GM13976 (cell line): ENCODE measurements at regions not wholly inside any gene's neighbourhood (a gene's known extent, or its start where the extent isn't known, plus 50 kb on each side); places are given as distances from the start of the nearest gene placed in this dataset.

Source experiments
- DNase-seq: peaks from one replicate; pipeline ENCODE4 v3.0.0; 2012; ENCODE audit warnings: low spot score
- CTCF ChIP-seq: IDR thresholded peaks from 2 replicates; pipeline ENCODE4 v1.5.1; 2012; ENCODE audit warnings: borderline replicate concordance, mild to moderate bottlenecking; ENCODE audit not compliant: insufficient read depth; ENCODE audit errors: extremely low read depth, missing control alignments, control extremely low read depth
- in situ Hi-C: fragments of 300-500 bp; cut with MboI; formaldehyde crosslinking; loops from one replicate; pipeline ENCODE4 v1.12.0; 2022; ENCODE audit warnings: low sequenced_read_pairs, mixed read lengths, inconsistent platforms; ENCODE audit not compliant: unreplicated experiment

GRCh38 chr10:83262434-83262833 lies 876.9 kb upstream of the GHITM start:
- no peak for DNase-seq
- TF ChIP-seq CTCF = no peak
- in situ Hi-C loops = no loop called here

DNA sequence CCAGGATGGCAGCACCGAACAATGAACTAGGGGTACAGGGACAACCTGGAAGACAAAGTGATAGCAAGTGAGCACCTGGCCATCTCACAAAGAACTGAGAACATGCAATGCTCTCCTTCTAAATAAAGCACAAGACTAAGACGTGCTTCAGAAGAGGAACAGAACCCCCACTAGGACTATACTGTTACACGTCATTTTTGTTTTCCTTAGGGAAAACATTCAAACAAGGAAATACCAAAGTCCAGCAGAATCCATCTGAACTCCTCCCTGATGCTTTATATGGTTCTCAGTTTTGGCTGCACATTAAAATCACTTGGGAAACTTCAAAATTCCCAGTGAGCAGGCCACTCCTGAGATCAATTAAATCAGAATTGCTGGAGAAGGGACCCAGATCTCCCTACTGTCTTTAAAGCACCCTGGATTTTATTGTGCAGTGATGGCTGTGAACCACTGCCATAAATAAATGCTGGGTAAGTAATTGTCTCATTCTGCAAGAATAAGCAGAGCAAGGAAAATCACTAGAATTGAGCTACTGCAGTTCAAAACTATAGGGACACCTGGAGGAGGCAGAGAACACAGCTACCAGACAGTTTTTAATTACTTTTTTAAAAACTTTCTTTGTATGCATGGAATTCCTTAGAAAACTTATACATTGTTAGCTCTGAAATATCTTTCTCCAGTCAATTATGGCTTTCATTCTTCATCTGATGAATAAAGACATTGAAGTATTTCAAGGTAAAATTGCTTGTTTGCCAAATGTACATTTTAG lies 866.5 kb upstream of the GHITM start:
- in situ Hi-C loops = no loop called here
- TF ChIP-seq CTCF = no peak
- DNase-seq = no peak

DNA sequence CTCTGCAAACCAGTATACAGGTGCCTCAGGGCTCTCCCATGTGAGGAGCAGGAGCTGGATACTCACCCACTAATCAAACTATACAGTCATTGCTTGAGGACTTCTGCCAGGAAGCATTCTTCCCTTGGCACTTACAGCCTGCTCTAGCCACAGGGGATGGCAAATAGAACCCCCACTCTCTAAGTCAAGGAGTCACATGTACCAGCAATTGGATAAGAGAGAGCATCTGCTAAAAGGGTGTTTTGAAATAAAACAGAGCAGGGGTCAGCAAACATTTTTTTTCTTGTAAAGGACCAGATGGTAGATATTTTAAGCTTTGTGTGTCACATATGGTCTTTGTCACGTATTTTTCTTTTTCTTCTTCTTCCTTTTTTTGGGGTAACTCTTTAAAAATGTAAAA lies 865.2 kb upstream of the GHITM start:
- no peak for DNase-seq
- no peak for TF ChIP-seq CTCF
- in situ Hi-C loops = no loop called here

DNA sequence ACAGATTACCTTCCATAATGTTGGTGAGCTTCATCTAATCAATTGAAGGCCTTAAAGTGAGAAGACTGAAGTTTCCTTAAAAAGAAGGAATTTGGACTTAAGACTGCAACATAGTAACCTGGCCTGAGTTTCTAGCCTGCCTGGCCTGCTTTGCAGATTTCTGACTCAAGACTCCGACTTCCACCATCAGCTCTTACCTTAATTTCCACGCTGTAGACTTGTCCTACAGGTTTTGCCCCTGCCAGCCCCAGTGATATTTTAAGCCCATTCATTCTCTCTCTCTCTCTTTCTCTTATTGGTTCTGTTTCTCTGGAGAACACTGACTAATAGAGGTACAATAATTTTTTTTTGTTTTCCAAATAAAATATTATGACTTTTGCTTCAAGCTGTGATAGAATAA lies 862.3 kb upstream of the GHITM start:
- no peak for DNase-seq
- in situ Hi-C loops = no loop called here
- no peak for TF ChIP-seq CTCF

GRCh38 chr10:83283151-83283550 lies 856.2 kb upstream of the GHITM start:
- TF ChIP-seq CTCF = no peak
- DNase-seq = no peak
- in situ Hi-C loops = no loop called here

DNA sequence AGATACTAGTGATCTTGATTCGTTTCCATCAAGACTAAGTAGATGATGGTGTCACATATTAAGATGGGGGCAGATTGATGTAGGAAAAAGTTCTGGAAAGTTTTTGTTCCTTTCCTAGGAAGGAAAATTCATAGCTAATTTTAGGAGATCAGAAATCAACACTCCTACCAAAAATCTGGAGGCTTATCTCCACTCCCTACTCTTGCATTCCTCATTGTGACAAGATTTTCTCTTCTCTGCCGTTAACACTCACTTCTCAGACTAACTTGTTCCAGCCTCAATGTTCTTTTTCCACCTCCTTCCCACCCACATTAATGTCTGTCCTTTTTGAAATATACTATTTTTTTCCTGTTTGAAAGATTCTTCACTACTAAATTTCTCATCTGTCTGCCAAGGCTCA lies 851.9 kb upstream of the GHITM start:
- no peak for DNase-seq
- in situ Hi-C loops = no loop called here
- no peak for TF ChIP-seq CTCF
